IMR-90 (cell line): ENCODE measurements at regions not wholly inside any gene's neighbourhood (a gene's known extent, or its start where the extent isn't known, plus 50 kb on each side); places are given as distances from the start of the nearest gene placed in this dataset.

Experiments used
- ATAC-seq: fragments of 200-7000 bp; cut with Tn5 transposase; 2 replicates; pipeline ENCODE4 v1.9.1; 2020; ENCODE audit warnings: low read depth, mild to moderate bottlenecking, moderate library complexity
- BruUV-seq: library from RNA; stranded (reverse); fragments of 400-500 nt; replicated peaks from 2 replicates; lab custom pipeline; 2021; lab: Mats Ljungman, UMichigan
- CTCF ChIA-PET: fragments of 300-600 bp; formaldehyde crosslinking; extraction: SDS; loops from one replicate; lab custom pipeline; 2021; ENCODE audit warnings: antibody characterized with exemption; lab: Yijun Ruan, JAX
- POLR2A ChIA-PET: fragments of 300-600 bp; sonication (Branson Sonifier 250); formaldehyde crosslinking; loops from one replicate; lab custom pipeline; 2022; ENCODE audit warnings: antibody characterized with exemption; ENCODE audit not compliant: unreplicated experiment; lab: Charles Lee
- DNase-seq: peaks from one replicate; pipeline ENCODE4 v3.0.0; 2013
- H2AFZ ChIP-seq: replicated peaks from 2 replicates; pipeline ENCODE3; 2013; ENCODE audit warnings: low read length, mild to moderate bottlenecking; ENCODE audit not compliant: poor library complexity
- H2AK5ac ChIP-seq: 2 replicates; pipeline ENCODE4 v1.6.1; 2013; ENCODE audit warnings: low read depth, low read length, inconsistent platforms
- H2AK9ac ChIP-seq: replicated peaks from 2 replicates; pipeline ENCODE3; 2013; ENCODE audit warnings: mild to moderate bottlenecking, low read depth, low read length, moderate library complexity; ENCODE audit not compliant: poor library complexity
- H2BK120ac ChIP-seq: 2 replicates; pipeline ENCODE4 v1.6.1; 2013; ENCODE audit warnings: low read depth, low read length, inconsistent platforms
- H2BK15ac ChIP-seq: 3 replicates; pipeline ENCODE4 v1.6.1; 2013; ENCODE audit warnings: low read depth, low read length, inconsistent platforms
- H2BK20ac ChIP-seq: 2 replicates; pipeline ENCODE4 v1.6.1; 2013; ENCODE audit warnings: low read depth, mild to moderate bottlenecking, inconsistent platforms, low read length, moderate library complexity
- H2BK5ac ChIP-seq: 2 replicates; pipeline ENCODE4 v1.6.1; 2013; ENCODE audit warnings: mild to moderate bottlenecking, low read depth, low read length, inconsistent platforms; ENCODE audit not compliant: poor library complexity, severe bottlenecking
- H3K14ac ChIP-seq: replicated peaks from 2 replicates; pipeline ENCODE4 v1.6.1; 2013; ENCODE audit warnings: low read depth, low read length, inconsistent platforms
- H3K18ac ChIP-seq: 2 replicates; pipeline ENCODE4 v1.6.1; 2013; ENCODE audit warnings: low read depth, low read length, control low read depth
- H3K23ac ChIP-seq: 2 replicates; pipeline ENCODE4 v1.6.1; 2013; ENCODE audit warnings: low read depth, low read length, inconsistent platforms
- H3K27ac ChIP-seq: 2 replicates; pipeline ENCODE4 v1.5.1; 2013; ENCODE audit warnings: mild to moderate bottlenecking, control low read depth, low read length; ENCODE audit not compliant: insufficient read depth
- H3K27me3 ChIP-seq: 2 replicates; pipeline ENCODE4 v1.6.1; 2013; ENCODE audit warnings: low read length; ENCODE audit not compliant: control insufficient read depth, insufficient read depth
- H3K36me3 ChIP-seq: 2 replicates; pipeline ENCODE4 v1.6.1; 2013; ENCODE audit warnings: low read length, mixed read lengths; ENCODE audit not compliant: control insufficient read depth, insufficient read depth
- H3K4ac ChIP-seq: 2 replicates; pipeline ENCODE4 v1.6.1; 2013; ENCODE audit warnings: low read depth, low read length, inconsistent platforms
- H3K4me1 ChIP-seq: 2 replicates; pipeline ENCODE4 v1.6.1; 2013; ENCODE audit warnings: low read length, mixed read lengths; ENCODE audit not compliant: control insufficient read depth, insufficient read depth
- H3K4me2 ChIP-seq: 2 replicates; pipeline ENCODE4 v1.6.1; 2013; ENCODE audit warnings: low read depth, mild to moderate bottlenecking, control low read depth, low read length, moderate library complexity
- H3K4me3 ChIP-seq: 2 replicates; pipeline ENCODE4 v1.5.1; 2013; ENCODE audit warnings: low read depth, mild to moderate bottlenecking, control low read depth, low read length, moderate library complexity; ENCODE audit not compliant: insufficient read depth
- H3K56ac ChIP-seq: 2 replicates; pipeline ENCODE4 v1.6.1; 2013; ENCODE audit warnings: low read length, inconsistent platforms; ENCODE audit not compliant: insufficient read depth; ENCODE audit errors: extremely low read depth
- H3K79me1 ChIP-seq, 2 experiments: 2 replicates each; pipeline ENCODE4 v1.6.1; 2013; ENCODE audit warnings: low read length in 2 of 2, inconsistent platforms in 1 of 2, low read depth in 1 of 2
- H3K9ac ChIP-seq: 2 replicates; pipeline ENCODE4 v1.6.1; 2013; ENCODE audit warnings: low read depth, low read length, control low read depth
- H3K9me1 ChIP-seq: 2 replicates; pipeline ENCODE4 v1.6.1; 2013; ENCODE audit warnings: low read length, inconsistent platforms; ENCODE audit not compliant: insufficient read depth
- H3K9me3 ChIP-seq: 2 replicates; pipeline ENCODE4 v1.6.1; 2013; ENCODE audit warnings: low read length; ENCODE audit not compliant: control insufficient read depth, insufficient read depth
- H4K20me1 ChIP-seq: 2 replicates; pipeline ENCODE4 v1.6.1; 2013; ENCODE audit warnings: low read length, inconsistent platforms; ENCODE audit not compliant: insufficient read depth
- H4K5ac ChIP-seq: 2 replicates; pipeline ENCODE4 v1.6.1; 2013; ENCODE audit warnings: mild to moderate bottlenecking, low read depth, low read length, control low read depth
- H4K8ac ChIP-seq, 2 experiments: 2 replicates each; pipeline ENCODE4 v1.6.1; 2013; ENCODE audit warnings: low read depth in 2 of 2, low read length in 2 of 2, control low read depth in 1 of 2, inconsistent platforms in 1 of 2
- H4K91ac ChIP-seq: 2 replicates; pipeline ENCODE4 v1.6.1; 2013; ENCODE audit warnings: low read depth, low read length, inconsistent platforms; ENCODE audit not compliant: insufficient read depth
- CHD1 ChIP-seq: IDR thresholded peaks from 2 replicates; pipeline ENCODE4 v1.6.1; 2012; ENCODE audit warnings: low read depth, low read length, improper control_type of control experiment
- ELK1 ChIP-seq: fragments of 150-350 bp; IDR thresholded peaks from 2 replicates; pipeline ENCODE4 v1.6.1; 2016; ENCODE audit warnings: low read depth, mild to moderate bottlenecking, low read length, moderate library complexity, borderline replicate concordance
- FOS ChIP-seq: fragments of 150-350 bp; IDR thresholded peaks from 2 replicates; pipeline ENCODE4 v1.6.1; 2016; ENCODE audit warnings: low read depth, low read length
- MAFK ChIP-seq: IDR thresholded peaks from 2 replicates; pipeline ENCODE4 v1.6.1; 2012; ENCODE audit warnings: low read depth, low read length, improper control_type of control experiment
- MAZ ChIP-seq: IDR thresholded peaks from 2 replicates; pipeline ENCODE4 v1.6.1; 2012; ENCODE audit warnings: low read depth, mild to moderate bottlenecking, low read length, improper control_type of control experiment, moderate library complexity, borderline replicate concordance
- NFE2L2 ChIP-seq: fragments of 150-350 bp; IDR thresholded peaks from 2 replicates; pipeline ENCODE4 v1.6.1; 2016; ENCODE audit warnings: low read depth, mild to moderate bottlenecking, low read length
- POLR2A ChIP-seq: IDR thresholded peaks from 2 replicates; pipeline ENCODE4 v1.6.1; 2012; ENCODE audit warnings: mild to moderate bottlenecking, low read depth, low read length
- RAD21 ChIP-seq: IDR thresholded peaks from 2 replicates; pipeline ENCODE4 v1.6.1; 2012; ENCODE audit warnings: low read length, improper control_type of control experiment
- RCOR1 ChIP-seq: IDR thresholded peaks from 2 replicates; pipeline ENCODE4 v1.6.1; 2012; ENCODE audit warnings: mild to moderate bottlenecking, low read length, improper control_type of control experiment; ENCODE audit not compliant: insufficient replicate concordance
- SMC3 ChIP-seq: fragments of 150-350 bp; IDR thresholded peaks from 2 replicates; pipeline ENCODE4 v1.6.1; 2016; ENCODE audit warnings: low read depth, mild to moderate bottlenecking, antibody characterized with exemption, low read length, moderate library complexity
- USF2 ChIP-seq: fragments of 150-350 bp; IDR thresholded peaks from 2 replicates; pipeline ENCODE4 v1.6.1; 2017; ENCODE audit warnings: mild to moderate bottlenecking, antibody characterized with exemption, low read length, low read depth
- WGBS, 2 experiments: methylation state at CpG; one replicate each; pipeline versions ENCODE4 v1.1.5 to v1.1.7; 2013; ENCODE audit warnings: missing lambda C conversion rate in 2 of 2; ENCODE audit not compliant: insufficient read length in 1 of 2; ENCODE audit errors: extremely low coverage in 2 of 2; 5-methylcytosine and 5-hydroxymethylcytosine counted together
- dilution Hi-C: fragments of 300-500 bp; cut with HindIII; formaldehyde crosslinking; loops from one replicate; pipeline ENCODE4 v1.14.3; 2018; ENCODE audit warnings: low sequenced_read_pairs; ENCODE audit not compliant: unreplicated experiment
- in situ Hi-C: fragments of 300-500 bp; cut with MboI; formaldehyde crosslinking; loops from 3 replicates; pipeline ENCODE4 v1.14.3; 2019; ENCODE audit warnings: low sequenced_read_pairs, inconsistent platforms, mixed read lengths
- intact Hi-C: fragments of 100-400 bp; cut with micrococcal nuclease; formaldehyde crosslinking; loops from 2 replicates; pipeline ENCODE4 v1.10.0; 2022

GRCh38 chr2:14221466-14221865, 411.1 kb upstream of the LRATD1 start:
- H2BK5ac ChIP-seq = no peak overlapping the region
- no peaks in the 10 kb centered on the region for H3K4me1 ChIP-seq
- H4K5ac ChIP-seq = no peak overlapping the region
- H3K4ac ChIP-seq = no peak overlapping the region
- no peak overlapping the region for H2AFZ ChIP-seq
- dilution Hi-C loops = no loop called here
- in situ Hi-C loops = no loop called here
- H3K36me3 ChIP-seq = no peaks in the 10 kb centered on the region
- H3K18ac ChIP-seq = no peak overlapping the region
- H3K27ac ChIP-seq = no peak overlapping the region
- H2AK5ac ChIP-seq = no peak overlapping the region
- ATAC-seq = no peak
- no peak overlapping the region for H3K14ac ChIP-seq
- no peak overlapping the region for H2BK15ac ChIP-seq
- H4K20me1 ChIP-seq = no peaks in the 10 kb centered on the region
- no peak overlapping the region for H3K9ac ChIP-seq
- H2AK9ac ChIP-seq = no peak overlapping the region
- no peaks in the 10 kb centered on the region for H3K79me1 ChIP-seq
- no peak overlapping the region for H3K56ac ChIP-seq
- no peak overlapping the region for H2BK20ac ChIP-seq
- H4K8ac ChIP-seq = no peak overlapping the region
- no peak overlapping the region for H2BK120ac ChIP-seq
- ChIA-PET POLR2A (no interaction called here), CTCF (no interaction called here)
- peaks cover 3% of the 10 kb centered on the region; the same call in 1 of the 2 replicates for H3K9me3 ChIP-seq
- H3K27me3 ChIP-seq = no peaks in the 10 kb centered on the region
- no TSS peak for BruUV-seq
- no peak for DNase-seq
- H4K91ac ChIP-seq = no peak overlapping the region
- H3K9me1 ChIP-seq = no peaks in the 10 kb centered on the region
- H3K4me3 ChIP-seq = no peak overlapping the region
- TF ChIP-seq RAD21 (no peak), POLR2A (no peak), FOS (no peak), MAZ (no peak), CHD1 (no peak), ELK1 (no peak), MAFK (no peak), NFE2L2 (no peak), SMC3 (no peak), USF2 (no peak), RCOR1 (no peak)
- H3K23ac ChIP-seq = no peak overlapping the region
- intact Hi-C loops = no loop called here
- WGBS, 2 experiments = no CpG with 5 or more reads among the region's 4 CpGs
- no peak overlapping the region for H3K4me2 ChIP-seq
